ENCODE measurements at regions not wholly inside any gene's neighbourhood (a gene's known extent, or its start where the extent isn't known, plus 50 kb on each side); places are given as distances from the start of the nearest gene placed in this dataset.

DNA sequence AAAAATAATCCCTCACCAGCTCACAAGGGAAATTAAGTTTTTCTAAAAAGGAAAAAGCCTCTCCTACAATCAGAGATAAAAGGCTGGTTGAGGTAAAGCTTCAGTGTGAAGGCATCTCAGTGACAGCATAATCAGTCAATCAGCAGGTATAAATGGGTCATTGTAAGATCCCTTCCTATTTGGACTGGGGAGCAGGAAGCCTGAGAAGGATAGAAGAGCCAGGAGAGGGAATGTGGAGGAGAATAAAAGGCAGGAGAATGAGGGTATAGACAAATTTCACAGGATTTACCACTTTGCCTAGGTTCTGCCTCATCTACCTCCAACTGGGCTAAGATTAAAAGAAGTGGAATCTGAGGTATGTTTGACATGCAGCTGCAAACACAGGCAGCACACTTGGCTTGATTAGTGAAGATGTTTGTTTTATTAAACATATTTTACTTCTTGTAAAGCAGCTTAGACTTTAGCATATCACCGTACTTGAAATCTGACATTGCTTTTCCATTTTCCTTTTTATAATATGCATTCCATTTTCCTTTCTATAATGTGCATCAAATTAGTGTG, 479.1 kb upstream of the USP15 start:
- no peak for DNase-seq (ENCODE audit: low read depth)

DNA sequence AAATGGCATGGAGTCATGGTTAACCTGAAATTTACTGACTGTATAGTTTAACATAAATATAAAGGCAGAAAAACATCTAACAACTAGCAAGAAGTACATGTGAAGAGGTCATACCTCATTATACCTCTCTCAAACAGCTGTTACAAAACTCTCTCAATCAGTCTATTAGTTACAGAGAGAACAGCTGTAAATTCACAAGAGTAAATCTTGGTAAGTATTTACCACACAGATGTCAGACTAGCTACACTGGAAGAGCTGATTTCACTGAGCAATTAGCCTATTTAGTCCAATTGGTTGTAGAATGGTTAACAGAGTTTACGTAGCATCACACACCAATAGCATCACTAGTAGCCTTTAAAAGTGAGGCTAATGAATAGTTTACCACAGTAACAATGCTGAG, 463.4 kb upstream of the USP15 start:
- no peak for DNase-seq (ENCODE audit: low read depth)

DNA sequence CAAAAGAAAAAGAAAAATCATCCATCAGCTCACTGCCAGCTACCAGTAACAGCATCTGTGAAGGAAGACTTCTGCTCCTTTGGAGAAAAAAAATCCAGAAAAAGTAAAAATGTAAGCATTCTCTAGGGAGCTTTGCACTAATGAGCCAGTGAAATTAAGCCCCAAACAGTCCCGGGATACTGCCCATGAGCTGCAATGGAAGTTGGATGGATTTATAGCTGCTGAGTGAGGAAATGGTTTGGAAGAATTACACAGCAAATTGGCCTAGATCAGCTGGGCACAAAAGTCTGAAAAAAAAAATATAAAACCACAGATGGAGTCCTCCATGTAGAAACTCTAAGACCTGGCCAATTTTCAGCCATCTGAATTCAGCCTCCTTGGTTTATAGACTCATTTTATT, 462.9 kb upstream of the USP15 start:
- no peak for DNase-seq (ENCODE audit: low read depth)

DNA sequence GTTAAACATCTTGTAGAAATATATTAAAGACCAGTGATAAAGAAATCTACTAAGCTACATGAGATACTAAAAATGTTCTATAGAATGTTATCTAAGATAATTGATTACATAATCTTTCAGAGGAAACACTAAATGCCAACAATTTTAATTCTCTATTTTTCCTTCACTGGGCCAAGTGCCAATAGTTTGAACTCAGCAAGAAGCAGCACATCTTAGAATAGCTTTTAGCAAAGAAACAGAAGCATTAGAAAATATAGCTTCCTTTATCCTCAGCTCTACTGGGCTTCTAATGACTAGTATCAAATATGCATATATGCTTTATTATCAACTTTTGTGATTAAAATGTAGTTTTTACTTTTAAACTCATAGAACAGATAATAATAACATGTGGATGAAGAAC, 461.4 kb upstream of the USP15 start:
- no peak for DNase-seq (ENCODE audit: low read depth)

DNA sequence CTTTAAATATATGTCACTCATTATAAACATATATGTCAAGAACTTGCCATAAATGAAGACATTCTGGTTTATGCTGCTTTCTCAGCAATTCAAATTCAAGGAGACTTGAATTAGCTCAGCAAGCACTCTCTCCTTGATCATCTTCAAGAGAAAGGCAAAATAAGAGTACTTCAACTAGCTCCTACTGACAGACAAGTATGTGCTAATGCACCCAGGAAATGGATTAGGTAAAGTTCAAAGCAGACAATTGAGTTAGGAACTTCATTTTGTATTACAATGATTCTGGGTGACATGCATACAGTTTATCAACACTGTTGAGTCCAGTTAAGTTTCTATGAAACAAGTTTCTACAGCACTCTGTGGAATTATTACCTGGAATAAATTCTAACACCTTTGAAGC, 455.9 kb upstream of the USP15 start:
- no peak for DNase-seq (ENCODE audit: low read depth)

DNA sequence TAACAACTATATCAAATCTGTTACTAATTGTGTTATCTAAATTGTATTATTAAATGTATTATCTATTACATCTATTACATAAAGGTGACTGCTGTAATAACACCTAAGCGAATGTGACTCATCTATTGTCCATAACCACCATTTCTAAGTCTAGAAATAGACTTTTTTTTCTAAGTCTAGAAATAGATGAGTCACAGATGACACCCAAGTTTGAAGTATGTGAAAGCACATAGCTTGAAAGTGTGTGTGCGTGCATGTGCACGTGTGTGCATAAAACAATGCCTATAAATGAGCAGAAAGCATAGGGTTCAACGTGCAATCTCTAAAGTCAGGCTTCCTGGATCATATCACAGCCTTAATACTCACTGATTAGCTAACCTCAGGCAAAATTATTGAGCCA, 451.3 kb upstream of the USP15 start:
- DNase-seq (ENCODE audit: low read depth), result no peak

DNA sequence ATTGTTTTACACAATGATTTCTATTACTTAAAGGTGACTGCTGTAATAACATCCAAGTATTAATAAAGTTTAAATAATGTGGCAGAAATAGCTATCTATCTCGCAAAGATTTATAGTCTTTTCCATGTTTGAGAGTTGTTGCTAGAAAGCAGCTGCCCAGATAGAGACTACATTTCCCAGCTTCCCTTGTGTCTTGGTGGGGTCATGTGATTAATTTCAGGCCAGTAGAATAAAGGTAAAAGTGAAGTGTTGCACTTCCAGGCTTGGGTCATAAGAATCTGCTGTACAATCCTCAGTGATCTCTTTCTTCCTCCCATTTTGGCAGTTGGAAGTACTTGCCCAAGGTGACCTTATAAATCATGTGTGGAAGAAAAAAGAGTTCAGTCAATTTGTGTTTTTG, 449.7 kb upstream of the USP15 start:
- DNase-seq (ENCODE audit: low read depth), result no peak

DNA sequence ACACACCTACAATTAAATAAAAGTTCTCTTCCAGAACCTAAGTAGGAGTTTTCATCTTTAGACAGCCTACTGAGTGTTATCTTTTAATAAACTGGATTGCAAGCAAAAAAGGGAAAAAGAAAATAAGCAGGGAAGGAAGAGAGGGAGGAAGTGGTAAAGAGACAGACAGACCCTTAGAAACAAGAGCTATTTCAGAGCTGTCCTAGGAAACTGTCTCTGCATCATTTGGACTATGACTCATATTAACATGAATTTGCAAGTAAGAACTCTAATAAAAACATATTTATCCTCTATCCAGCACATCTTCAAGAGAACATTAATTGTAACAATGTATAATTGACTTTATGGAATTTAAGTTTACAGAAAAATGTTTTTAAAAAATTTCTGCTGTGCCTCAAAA, 438.8 kb upstream of the USP15 start:
- no peak for DNase-seq (ENCODE audit: low read depth)

DNA sequence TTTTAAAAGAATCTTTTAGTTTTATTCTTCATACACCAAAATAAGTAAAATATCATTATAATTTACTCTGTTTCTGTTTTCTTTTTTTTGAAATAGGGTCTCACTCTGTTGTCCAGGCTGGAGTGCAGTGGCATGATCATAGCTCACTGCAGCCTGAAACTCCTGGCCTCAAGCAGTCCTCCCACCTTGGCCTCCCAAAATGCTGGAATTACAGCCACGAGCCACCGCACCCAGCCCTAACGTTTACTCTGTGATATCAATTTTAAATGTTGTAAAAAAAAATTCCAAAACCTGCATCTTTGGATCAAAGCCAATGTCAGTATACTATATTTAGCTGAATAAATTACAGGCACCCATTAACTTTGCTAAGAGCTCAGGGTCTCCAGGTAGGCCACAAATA, 437.1 kb upstream of the USP15 start:
- no peak for DNase-seq (ENCODE audit: low read depth)

DNA sequence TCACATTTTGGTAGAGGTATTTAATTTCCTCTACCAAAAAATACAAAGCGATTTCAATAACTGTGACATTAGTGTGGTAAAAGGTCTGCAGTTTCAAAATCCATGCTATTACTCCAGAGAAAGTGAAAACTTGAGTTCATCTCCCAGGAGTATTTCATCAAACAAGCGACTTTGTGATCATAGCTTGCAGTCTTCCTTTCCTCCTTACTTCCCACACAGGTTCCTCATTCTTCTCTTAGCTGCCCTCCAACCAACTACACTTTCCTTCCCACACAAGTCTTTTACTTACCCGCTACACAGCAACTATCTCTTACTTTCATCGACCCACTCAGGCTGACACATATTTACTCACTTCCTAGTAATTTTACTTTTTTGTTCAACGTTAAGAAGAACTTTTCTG, 413.4 kb upstream of the USP15 start:
- no peak for DNase-seq (ENCODE audit: low read depth)

DNA sequence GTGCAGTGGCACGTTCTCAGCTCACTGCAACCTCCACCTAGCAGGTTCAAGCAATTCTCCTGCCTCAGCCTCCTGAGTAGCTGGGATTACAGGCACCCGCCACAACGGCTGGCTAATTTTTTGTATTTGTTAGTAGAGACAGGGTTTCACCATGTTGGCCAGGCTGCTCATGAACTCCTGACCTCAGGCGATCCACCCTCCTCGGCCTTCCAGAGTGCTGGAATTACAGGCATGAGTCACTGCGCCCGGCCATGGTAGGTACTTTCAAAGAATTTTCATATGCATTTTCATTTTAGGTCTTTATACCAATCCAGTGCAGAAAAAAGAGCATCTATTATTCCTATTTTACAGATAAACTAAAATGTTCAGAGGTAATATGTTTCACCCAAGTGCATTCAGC, 411.3 kb upstream of the USP15 start:
- no peak for DNase-seq (ENCODE audit: low read depth)

DNA sequence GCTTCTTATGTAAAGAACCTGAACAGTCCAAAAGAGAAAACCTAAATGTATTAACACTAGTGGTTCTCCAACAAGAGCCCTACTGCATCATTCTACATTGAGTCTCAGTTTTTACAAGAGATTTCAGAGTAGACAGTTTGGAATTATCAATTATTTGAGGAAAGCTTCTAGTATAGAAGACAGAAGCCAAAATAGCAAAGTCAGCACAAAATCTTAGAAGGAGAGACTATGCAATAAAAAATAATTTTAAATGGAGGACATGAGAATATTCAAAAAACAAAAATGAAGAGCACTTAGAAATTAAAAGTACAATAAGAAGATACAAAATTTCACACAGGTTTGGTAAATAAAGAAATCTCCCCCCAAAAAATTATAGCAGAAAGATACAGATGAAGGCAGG, 406.3 kb upstream of the USP15 start:
- DNase-seq (ENCODE audit: low read depth), result no peak

DNA sequence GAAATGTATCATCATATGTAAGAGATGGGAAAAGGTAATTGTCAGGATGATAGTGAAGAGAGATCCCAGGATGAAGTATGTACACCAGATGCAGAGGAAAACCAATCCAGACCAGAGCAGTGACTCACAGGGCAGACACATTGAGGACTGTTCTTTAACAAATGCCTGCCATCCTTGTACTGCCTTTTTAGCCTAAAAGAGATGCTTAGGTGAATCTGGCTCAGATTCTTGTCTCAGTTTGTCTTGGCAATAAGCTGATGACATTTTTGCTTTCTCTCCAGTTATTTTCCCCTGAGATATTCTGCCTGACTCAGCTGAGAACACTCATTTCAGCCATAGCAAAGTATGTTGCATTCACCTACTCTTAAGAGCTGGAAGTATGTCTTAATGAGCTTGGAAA, 405.3 kb upstream of the USP15 start:
- DNase-seq (ENCODE audit: low read depth), result no peak

DNA sequence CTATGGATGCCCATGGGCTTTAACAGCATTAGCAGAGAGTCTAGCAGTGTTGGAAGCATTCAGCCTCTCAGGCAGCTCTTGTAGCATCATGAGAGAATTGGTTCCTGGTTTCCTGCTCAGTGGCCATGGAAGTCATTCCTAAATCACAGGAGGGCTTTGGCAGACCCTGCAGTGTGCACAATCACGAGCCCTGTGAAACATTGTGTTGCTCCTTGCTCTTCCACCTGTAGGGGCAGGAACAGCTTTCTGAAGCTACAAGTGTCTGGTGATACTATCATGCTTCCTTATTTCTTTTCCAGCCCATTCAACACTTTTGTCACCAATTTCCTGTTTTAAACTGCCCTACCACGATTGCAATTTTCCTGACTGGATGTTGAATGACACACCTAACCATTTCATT, 402.2 kb upstream of the USP15 start:
- DNase-seq (ENCODE audit: low read depth), result no peak

DNA sequence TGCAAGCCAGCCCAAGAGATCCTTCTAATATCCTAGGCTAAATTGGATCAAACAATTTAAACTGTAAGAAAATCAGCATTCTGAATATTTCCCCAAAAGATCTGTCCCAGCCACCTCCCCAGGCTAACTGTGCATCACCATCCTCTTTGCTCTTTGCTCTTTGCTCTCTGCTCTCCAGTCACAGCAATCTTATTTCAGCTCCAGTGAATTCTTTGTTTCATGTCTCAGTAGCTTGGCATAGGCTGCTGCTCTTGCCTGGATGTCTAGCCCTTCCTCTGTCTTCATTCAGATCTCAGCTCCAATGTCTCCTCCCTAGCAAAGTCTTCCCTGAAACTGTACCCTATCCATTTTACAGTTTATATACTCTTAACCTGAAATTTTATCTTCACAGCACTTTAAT, 399.8 kb upstream of the USP15 start:
- no peak for DNase-seq (ENCODE audit: low read depth)

DNA sequence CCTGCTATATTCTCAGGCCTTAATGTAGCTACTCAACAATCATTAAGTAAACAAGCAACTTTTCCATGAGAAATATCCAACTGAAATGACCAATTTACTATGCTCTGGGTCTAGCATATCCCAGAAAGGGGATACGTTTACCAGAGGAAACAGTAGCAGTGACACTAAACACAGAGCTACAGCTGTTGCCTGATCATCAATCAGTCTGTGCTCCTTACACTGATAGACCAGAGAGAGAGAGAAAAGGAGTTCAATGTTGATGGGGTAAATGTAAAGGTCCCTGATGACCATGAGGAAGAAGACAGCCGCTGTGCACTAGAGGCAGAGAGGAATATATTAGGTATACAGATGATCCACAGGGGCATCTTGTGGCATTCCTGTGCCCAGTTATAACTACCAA, 397.2 kb upstream of the USP15 start:
- DNase-seq (ENCODE audit: low read depth), result no peak

DNA sequence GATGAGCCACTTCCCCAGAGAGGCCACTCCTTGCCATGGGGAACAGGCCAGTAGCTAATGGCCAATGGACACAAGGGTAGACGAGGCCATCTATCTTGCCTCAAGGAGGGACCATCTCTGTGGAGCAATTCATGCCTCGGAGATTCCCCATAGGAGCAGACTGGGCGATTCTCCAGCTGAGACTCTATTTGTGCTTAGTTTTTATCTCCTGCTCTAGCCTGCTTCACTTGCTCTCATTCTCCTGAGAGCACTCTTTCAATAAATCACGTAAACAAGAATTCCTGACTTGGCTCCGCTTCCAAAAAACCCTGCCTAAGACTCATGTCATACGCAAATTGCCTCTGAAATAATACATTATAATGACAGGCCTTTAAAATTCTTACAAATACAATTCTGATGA, 396.4 kb upstream of the USP15 start:
- no peak for DNase-seq (ENCODE audit: low read depth)

DNA sequence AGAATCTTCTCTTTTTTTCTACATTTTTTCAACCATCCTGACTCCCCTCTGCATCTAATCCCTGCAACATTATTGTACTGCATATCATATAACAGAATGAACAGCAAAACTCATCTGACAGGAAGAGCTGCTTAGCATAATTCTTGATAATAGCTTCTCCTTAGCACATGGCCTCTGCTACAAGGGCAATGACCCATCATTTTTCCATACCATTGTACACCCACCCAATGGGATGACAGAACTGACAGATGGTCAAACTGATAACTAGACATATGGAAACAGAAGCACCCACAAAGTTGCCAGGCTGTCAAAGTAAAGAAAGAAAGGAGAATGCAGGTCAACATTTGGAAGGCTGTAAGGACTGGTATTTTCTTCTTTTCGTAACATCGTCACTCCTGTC, 390.4 kb upstream of the USP15 start:
- DNase-seq (ENCODE audit: low read depth), result no peak

DNA sequence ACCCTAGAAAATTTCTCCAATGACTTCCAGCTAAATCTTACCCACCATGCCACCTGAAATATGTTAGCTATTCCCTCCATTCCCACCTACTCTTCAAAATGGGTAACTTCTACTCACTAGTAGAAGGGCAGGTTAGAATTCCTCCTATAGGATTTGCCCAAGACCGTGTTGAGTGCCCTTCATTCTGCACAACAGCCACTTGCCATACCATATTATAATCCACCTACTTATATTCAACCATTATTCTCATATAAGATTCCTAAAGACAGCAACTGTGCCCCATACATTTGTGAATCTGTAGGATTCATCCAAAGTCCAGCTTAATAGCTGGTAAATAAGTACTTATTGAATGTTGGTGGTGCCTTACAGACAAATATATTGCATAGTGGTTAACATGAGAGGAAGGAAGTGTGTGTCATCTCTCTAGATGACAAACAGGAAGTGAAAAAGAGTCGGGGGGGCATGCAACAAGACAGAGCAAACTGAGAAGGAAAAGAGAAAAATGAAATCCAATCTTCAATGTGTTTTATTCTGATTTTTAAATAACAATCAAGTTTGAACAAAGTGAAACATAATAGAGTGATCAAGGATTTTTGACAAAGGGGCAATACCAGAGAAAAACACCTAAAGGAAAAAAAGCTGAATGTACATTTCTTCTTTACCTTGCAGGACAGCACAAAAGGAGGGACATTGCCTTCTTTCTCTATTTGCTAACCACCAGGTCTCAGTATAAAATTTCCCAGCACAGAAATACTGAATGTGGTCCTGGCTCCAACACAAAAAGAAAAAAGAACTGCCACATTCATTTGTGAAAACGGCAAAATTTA, 389.3 kb upstream of the USP15 start:
- DNase-seq (ENCODE audit: low read depth), result no peak

DNA sequence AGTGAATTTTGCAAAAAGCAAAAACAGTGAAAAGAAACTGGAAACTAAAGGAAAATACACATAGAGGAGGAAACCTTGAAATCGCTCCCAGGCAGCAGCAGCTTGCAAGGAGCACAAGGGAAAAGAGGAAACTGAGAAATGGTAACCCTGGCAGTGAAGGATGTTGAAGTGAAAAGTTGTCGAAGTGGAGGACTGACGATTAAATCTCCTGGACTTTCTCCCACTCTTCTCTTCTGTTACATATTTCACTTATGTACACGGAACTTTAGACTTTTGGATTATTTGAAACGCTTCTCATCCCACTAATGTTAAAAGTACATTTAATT, 388.8 kb upstream of the USP15 start:
- DNase-seq (ENCODE audit: low read depth), result no peak

DNA sequence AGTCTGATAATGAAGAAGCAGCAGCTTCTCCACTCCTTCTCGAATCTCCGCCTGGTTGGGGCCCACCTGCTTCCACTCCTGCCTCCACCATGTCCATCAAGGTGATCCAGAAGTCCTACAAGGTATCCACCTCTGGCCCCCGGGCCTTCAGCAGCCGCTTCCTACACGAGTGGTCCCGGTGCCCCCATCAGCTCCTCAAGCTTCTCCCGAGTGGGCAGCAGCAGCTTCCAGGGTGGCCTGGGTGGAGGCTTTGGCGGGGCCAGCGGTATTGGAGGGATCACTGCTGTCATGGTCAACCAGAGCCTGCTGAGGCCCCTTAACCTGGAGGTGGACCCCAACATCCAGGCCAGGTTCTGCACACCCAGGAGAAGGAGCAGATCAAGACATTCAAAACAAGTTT, 381.0 kb upstream of the USP15 start:
- no peak for DNase-seq (ENCODE audit: low read depth)

DNA sequence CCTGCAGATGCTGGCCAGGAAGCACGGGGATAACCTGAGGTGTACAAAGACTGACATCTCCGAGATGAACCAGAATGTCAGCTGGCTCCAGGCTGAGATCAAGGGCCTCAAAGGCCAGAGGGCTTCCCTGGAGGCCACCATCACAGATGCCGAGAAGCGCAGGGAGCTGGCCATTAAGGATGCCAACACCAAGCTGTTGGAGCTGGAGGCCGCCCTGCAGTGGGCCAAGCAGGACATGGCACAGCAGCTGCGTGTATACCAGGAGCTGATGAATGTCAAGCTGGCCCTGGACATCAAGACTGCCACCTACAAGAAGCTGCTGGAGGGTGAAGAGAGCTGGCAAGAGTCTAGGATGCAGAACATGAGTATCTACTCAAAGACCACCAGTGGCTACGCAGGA, 380.0 kb upstream of the USP15 start:
- no peak for DNase-seq (ENCODE audit: low read depth)

DNA sequence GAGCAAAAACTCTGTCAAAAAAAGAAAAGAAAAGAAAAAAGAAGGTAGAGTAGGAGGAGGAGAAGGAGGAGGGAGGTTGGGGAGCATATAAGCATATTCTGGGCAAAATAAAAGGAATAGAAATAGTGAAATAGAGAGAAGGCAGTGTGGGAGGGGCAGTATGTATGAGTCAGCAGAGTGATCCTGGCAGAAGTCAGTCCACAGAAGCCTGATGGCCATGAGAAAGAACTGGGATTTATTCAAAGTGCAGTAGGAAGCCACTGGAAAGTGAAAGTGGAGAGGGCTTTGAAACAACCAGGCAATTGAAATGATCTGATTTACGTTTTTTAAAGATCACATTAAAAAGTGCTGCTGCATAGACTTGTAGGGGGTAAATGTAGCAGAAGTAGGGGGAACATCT, 368.6 kb upstream of the USP15 start:
- no peak for DNase-seq (ENCODE audit: low read depth)

DNA sequence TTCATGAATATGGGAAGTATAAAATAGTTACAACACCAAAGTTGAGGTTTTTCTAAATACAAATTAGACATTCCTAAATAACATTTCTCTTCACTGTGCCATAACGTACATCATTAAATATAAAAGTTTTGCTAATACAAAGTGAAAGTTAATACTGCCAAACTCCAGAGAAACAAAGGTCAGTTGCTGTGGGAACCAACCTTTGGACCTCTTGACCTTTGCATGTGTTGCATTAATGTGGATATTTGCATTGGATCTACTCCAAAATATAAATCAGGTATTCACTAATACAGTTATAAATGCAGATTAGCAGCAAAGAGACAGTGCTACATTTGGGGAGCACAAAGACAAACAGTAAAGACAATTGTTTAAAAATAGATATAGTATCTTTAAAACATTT, 366.0 kb upstream of the USP15 start:
- DNase-seq (ENCODE audit: low read depth), result no peak

DNA sequence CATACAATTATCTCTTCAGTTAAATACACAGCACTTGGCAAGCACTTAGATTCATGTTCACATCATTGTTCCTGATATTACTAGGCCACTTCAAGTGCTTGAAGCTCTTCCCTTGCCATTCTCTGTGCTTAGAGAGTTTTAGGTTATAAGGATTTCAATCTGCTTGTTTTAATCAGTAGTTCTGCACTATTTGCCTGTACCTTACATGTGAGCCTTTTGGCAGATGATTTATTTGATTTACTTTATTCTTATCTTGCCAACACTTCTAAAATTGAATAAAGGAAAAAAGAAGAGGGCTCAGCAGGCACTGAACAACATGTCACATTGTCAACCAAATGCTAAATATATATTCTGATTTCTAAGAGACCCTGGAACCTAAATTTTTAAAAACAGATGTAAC, 363.8 kb upstream of the USP15 start:
- DNase-seq (ENCODE audit: low read depth), result no peak

All from activated T-cell treated with anti-CD3 and anti-CD28 coated beads for 1 hour (primary cell).